D721Med (cell line): ENCODE measurements at regions not wholly inside any gene's neighbourhood (a gene's known extent, or its start where the extent isn't known, plus 50 kb on each side); places are given as distances from the start of the nearest gene placed in this dataset.

Source experiments
- DNase-seq: peaks from one replicate; pipeline ENCODE4 v3.0.0; 2011; ENCODE audit warnings: low spot score; ENCODE audit not compliant: insufficient read length
- FAIRE-seq: peaks from 2 replicates; lab custom pipeline; 2011; peaks lifted over from hg19 to GRCh38; lab: Jason Lieb, UNC
- CTCF ChIP-seq: IDR thresholded peaks from 2 replicates; pipeline ENCODE4 v1.5.1; 2012; ENCODE audit warnings: mild to moderate bottlenecking, control low read depth; ENCODE audit not compliant: insufficient read depth; ENCODE audit errors: missing control alignments

DNA sequence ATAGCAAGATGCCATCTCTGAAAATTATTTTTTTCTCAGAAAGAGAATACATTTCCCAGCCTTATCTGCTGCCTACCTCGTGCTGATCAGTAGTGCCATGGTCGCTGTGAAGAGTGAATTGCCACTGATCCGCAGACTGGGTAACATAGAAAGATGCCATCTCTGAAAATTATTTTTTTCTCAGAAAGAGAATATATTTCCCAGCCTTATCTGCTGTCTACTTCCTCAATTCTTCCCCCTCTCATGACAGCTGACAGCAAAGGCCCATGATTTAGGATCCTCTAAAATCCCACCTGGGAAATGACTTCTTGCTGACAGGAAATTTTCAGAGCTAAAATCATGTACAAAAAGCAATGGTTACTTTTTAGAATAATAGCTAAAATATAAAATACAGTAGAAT is 92.5 kb upstream of the AHR start:
- no peak for FAIRE-seq
- DNase-seq, result no peak
- no peak for TF ChIP-seq CTCF

DNA sequence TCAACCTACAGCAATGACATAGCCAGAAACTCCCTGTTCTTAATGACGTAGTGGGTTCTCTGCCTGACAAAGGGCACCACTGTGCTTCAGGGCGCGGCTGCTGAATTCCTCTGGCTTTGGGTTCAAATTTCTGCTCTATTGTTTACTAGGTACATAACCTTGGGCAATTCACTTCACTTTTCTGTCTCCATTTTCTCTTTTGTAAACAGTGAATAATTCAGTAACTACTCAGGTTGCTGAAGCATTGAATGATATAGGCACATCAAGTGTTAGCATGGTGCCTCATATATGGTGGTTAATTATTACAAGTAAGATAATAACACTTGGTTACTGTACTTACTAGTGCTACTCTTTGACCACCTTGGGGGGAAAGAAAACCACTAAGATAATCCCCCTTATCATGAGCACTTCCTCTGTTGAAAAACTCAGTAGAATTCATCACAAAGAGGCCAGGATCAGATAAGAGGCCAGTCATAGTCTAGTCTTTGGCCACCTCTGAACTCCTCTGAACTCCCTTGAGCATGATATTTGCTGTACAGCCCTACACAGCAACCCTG is 92.0 kb upstream of the AHR start:
- TF ChIP-seq CTCF, result no peak
- DNase-seq (no peak), FAIRE-seq (no peak)

- FAIRE-seq (no peak), DNase-seq (no peak)
- TF ChIP-seq CTCF, result no peak
Observed at GRCh38 chr7:17207220-17207619, 91.2 kb upstream of the AHR start.

GRCh38 chr7:17209101-17209500 is 89.4 kb upstream of the AHR start:
- TF ChIP-seq CTCF, result no peak
- DNase-seq (no peak), FAIRE-seq (no peak)

DNA sequence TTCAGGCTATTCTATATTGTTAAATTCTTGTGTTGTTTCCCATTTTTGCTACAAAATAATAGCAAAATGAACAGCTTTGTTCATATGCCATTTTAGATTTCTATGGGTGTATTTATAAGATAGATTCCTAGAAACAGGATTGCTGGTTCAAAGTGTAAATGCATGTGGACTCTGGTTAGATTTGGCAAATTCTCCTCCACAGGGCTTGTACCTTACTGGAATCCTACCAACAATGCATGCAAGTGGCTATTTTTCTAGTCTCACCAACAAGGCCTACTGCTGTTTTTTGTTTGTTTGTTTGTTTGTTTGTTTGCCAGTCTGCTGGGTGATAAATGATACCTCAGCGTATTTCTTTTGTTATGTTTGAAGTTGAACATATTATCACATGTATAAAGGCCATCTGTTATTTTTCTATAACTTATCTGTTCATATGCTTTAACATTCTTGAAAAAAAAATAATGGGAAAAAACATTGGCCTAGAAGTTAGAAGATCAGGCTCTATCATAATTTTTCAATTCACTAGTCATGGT is 87.1 kb upstream of the AHR start:
- no peak for DNase-seq
- no peak for FAIRE-seq
- no peak for TF ChIP-seq CTCF

GRCh38 chr7:17212188-17212587 is 86.3 kb upstream of the AHR start:
- FAIRE-seq (no peak), DNase-seq (no peak)
- TF ChIP-seq CTCF, result no peak

GRCh38 chr7:17227766-17228490 is 70.5 kb upstream of the AHR start:
- DNase-seq (no peak), FAIRE-seq (no peak)
- TF ChIP-seq CTCF, result no peak
